Skeletal muscle tissue (tissue), 3 donors: ENCODE measurements at regions not wholly inside any gene's neighbourhood (a gene's known extent, or its start where the extent isn't known, plus 50 kb on each side); places are given as distances from the start of the nearest gene placed in this dataset.

Experiments
- H3K27ac ChIP-seq: one replicate; pipeline ENCODE4 v1.7.0; 2013; ENCODE audit warnings: mild to moderate bottlenecking, low read depth, low read length, inconsistent platforms
- H3K27me3 ChIP-seq, 3 donors: one replicate each; pipeline ENCODE4 v1.7.0; 2013; ENCODE audit warnings: low read length in 3 of 3; ENCODE audit not compliant: control insufficient read depth in 3 of 3, insufficient read depth in 3 of 3
- H3K36me3 ChIP-seq, 3 donors: one replicate each; pipeline ENCODE4 v1.7.0; 2013; ENCODE audit warnings: low read length in 3 of 3; ENCODE audit not compliant: control insufficient read depth in 3 of 3, insufficient read depth in 3 of 3
- H3K4me1 ChIP-seq, 3 donors: one replicate each; pipeline ENCODE4 v1.7.0; 2013; ENCODE audit warnings: low read length in 3 of 3, mild to moderate bottlenecking in 3 of 3; ENCODE audit not compliant: control insufficient read depth in 3 of 3, insufficient read depth in 3 of 3
- H3K4me3 ChIP-seq, 3 donors: one replicate each; pipeline ENCODE4 v1.7.0; 2013; ENCODE audit warnings: low read length in 3 of 3
- H3K9ac ChIP-seq, 3 donors: one replicate each; pipeline ENCODE4 v1.7.0; 2013; ENCODE audit warnings: low read length in 3 of 3, mild to moderate bottlenecking in 3 of 3, moderate library complexity in 2 of 3, low read depth in 1 of 3
- H3K9me3 ChIP-seq, 3 donors: one replicate each; pipeline ENCODE4 v1.7.0; 2013; ENCODE audit warnings: low read length in 3 of 3; ENCODE audit not compliant: control insufficient read depth in 3 of 3
- donor health status: Osteomylitis.

DNA sequence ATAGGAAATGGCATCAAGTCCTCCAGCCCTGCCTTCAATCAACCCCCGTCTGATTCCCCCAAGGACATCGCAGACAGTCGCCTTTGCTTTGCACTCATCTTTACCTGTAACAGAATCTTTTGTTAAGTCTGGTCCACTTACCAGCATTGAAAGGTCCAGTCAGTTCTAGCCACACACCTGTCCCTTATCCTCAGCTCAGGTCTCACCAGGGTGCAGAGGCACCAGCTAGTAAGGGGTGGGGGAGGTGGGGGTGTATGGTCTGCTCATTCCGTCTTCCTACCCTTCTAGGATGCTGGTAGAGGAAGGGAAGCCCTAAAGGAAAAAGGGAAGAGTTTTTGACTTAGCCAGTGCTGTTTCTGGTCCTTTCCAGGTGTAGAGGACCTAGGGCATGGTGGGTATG is 427.7 kb downstream of the MATN1 start:
- Histone ChIP-seq H3K27me3 (peaks cover 3 to 8% (median 3%) of the 10 kb centered on the region in 3 donors), H3K9me3 (peaks cover 0 to 3% (median 0%) of the 10 kb centered on the region in 3 donors), H3K9ac (no peak overlapping the region), H3K4me1 (no peaks in the 10 kb centered on the region), H3K36me3 (no peaks in the 10 kb centered on the region), H3K27ac (no peak overlapping the region), H3K4me3 (no peak overlapping the region)

DNA sequence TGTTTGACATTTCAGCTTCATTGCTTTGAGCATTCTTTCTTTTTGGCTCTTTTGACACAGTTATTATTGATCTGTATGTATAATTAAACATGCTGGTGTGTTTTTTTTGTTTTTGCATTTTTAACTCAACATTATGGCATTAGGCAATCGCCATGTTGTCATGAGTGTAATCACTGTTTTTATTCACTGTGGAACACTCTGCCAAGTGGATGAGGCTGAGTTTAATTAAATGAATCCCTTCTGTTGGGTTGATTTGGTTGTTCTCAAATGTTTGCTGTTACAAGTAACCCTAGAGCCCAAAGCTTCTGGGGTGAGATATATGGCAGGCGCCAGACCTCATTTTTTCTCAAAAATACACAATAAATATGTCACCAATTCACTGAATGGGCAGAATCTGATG is 428.1 kb downstream of the MATN1 start:
- Histone ChIP-seq H3K36me3 (no peaks in the 10 kb centered on the region), H3K9ac (no peak overlapping the region), H3K4me1 (no peaks in the 10 kb centered on the region), H3K27ac (no peak overlapping the region), H3K27me3 (peaks cover 3 to 8% (median 3%) of the 10 kb centered on the region in 3 donors), H3K9me3 (peaks cover 0 to 3% (median 0%) of the 10 kb centered on the region in 3 donors), H3K4me3 (no peak overlapping the region)

DNA sequence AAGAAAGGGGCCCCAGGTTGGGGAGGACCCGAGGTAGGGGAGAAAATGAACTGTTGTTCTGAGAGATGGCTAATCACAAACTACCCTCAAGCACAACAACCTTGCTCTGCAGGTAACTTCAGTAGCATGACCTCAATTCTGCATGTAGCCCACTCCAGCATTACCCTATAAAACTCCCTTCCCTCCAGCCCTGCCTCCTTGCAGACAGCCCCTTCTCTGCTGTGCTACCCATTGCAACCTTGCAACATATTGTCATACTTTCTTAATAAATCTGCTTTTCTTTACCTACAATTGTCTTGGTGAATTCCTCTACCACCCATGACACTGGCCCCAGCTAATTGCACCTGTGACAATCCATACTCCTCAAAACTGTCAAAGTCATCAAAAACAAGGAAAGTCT is 428.9 kb downstream of the MATN1 start:
- Histone ChIP-seq H3K27me3 (peaks cover under 1 to 3% (median 3%) of the 10 kb centered on the region in 3 donors), H3K9ac (no peak overlapping the region), H3K9me3 (peaks cover 0 to 3% (median 0%) of the 10 kb centered on the region in 3 donors), H3K36me3 (no peaks in the 10 kb centered on the region), H3K27ac (no peak overlapping the region), H3K4me1 (no peaks in the 10 kb centered on the region), H3K4me3 (no peak overlapping the region)

DNA sequence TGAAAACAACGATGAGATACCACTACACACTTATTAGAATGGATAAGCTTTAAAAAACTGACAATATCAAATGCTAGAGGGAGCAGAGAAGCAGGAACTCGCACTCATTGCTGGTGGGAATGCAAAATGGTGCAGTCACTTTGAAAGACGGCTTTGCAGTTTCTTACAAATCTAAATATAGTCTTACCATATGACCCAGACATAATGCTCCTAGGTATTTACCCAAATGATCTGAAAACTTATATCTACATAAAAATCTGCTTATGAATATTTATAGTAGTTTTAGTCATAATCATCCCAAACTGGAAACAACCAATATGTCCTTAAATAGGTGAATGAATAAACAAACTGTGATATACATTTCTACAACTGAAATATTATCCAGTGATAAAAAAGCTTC is 430.9 kb downstream of the MATN1 start:
- H3K9ac ChIP-seq = no peak overlapping the region
- H3K9me3 ChIP-seq = peaks cover 0 to 3% (median 0%) of the 10 kb centered on the region in 3 donors
- no peaks in the 10 kb centered on the region for H3K36me3 ChIP-seq
- H3K27ac ChIP-seq = no peak overlapping the region
- H3K27me3 ChIP-seq = peaks cover 0 to 3% (median 3%) of the 10 kb centered on the region in 3 donors
- no peak overlapping the region for H3K4me3 ChIP-seq
- no peaks in the 10 kb centered on the region for H3K4me1 ChIP-seq

DNA sequence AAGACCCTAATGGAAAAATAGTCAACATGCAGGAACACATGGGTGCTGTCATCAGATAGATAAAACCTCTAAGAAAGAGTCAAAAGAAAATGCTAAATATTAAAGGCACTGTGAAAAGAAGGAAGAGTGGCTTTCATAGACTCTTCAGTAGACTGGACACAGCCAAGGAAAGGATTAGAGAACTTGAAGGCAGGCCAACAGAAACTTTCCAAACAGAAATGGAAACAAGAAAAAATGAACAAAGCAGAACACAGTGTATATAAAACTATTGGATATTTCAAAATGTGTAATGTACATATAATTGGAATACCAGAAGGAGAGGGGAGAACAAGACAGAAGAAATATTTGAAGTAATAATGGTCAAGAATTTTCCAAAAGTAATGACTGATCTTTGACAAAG is 431.9 kb downstream of the MATN1 start:
- peaks cover 0 to 3% (median 3%) of the 10 kb centered on the region in 3 donors for H3K4me1 ChIP-seq
- no peak overlapping the region for H3K27ac ChIP-seq
- H3K27me3 ChIP-seq = peaks cover 0 to 3% (median 3%) of the 10 kb centered on the region in 3 donors
- H3K36me3 ChIP-seq = no peaks in the 10 kb centered on the region
- H3K9ac ChIP-seq = no peak overlapping the region
- no peak overlapping the region for H3K4me3 ChIP-seq
- peaks cover 0 to 3% (median 0%) of the 10 kb centered on the region in 3 donors for H3K9me3 ChIP-seq

DNA sequence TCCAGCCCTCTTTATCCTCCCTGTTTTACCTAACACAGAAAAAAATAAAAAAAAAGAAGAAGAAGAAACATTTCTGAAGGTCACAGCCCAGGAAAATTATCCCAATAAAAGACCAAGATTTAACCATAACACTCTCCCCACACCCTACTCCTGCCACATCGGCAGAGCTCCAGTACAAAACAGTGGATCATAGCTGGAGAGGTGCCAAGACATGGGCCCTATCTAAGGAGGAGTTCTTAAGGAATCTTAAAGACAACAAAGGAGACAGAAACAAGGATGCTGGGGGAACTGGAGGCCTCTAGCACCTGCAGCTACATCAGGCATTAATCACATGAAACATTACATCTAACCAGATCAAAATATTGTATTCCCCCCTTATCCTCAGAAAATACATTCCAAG is 432.8 kb downstream of the MATN1 start:
- Histone ChIP-seq H3K27ac (no peak overlapping the region), H3K36me3 (no peaks in the 10 kb centered on the region), H3K4me1 (peaks cover 0 to 3% (median 3%) of the 10 kb centered on the region in 3 donors), H3K4me3 (no peak overlapping the region), H3K27me3 (peaks cover 0 to under 1% (median 0%) of the 10 kb centered on the region in 3 donors), H3K9ac (no peak overlapping the region), H3K9me3 (peaks cover 0 to 3% (median 0%) of the 10 kb centered on the region in 3 donors)

DNA sequence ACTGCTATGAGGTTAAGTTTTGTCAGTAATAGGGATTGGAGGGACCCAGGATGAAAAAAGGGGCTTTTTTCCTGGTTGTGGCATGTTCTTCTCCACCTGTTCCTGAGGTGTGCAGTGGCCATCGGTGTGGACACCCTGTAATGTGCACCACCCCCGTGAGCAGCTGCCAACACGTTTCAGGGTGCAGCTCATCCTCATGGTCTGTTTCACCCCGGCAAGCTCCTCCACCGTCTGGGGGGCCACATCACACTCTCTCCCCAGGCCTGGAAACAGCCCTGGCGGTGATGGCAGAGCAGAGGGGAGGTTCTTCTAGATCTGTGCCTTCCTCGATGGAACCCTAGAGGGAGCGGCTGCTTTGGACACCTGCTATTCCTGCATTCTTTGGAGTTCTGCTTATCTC is 435.4 kb downstream of the MATN1 start:
- H3K4me3 ChIP-seq = no peak overlapping the region
- H3K27ac ChIP-seq = no peak overlapping the region

DNA sequence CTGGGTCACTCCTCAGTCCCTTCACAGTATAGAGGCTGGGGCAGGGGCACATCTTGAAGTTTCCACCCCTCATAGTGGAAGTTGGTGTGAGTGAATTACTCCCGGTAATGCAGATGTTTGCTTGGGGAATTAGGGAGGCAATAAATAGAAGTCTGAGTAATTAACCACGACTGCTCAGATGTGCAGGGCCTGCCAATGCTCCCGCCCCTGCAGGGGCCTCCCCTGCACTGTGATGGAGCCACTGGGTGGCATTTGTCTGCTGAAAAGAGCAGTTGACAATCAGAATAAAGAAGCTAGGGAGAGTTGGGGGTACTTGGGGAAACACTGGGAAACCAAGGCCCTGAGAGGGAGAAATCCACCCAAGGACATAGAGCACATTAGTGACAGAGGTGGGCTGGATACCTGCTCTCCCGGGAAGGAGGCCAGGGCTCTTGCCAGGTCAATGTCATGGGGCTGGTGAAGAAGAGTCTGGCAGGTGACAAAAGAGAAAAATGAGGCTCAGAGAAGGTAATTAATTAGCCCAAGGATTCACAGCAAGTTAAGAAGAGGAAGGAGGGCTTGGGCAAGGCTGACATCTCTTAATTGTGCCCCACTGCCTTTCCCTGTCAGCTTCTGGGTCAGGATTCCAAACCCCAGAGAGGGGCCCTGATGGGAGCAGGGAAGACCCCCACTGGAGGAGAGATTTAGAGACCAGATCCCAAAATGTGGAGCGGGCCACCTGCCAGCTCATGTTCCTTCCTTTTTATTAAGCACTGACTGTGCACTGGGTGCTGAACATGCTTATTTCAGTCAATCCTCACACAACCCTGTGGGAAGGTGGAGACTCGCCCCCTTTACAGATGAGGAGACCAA is 436.2 kb downstream of the MATN1 start:
- no peak overlapping the region for H3K27ac ChIP-seq
- H3K36me3 ChIP-seq = no peaks in the 10 kb centered on the region
- H3K9me3 ChIP-seq = no peaks in the 10 kb centered on the region
- H3K4me1 ChIP-seq = peaks cover 0 to 3% (median 3%) of the 10 kb centered on the region in 3 donors
- H3K9ac ChIP-seq = no peak overlapping the region
- no peaks in the 10 kb centered on the region for H3K27me3 ChIP-seq
- no peak overlapping the region for H3K4me3 ChIP-seq

More for the DNA sequence above, 435.4 kb downstream of the MATN1 start:
- no peak overlapping the region for H3K9ac ChIP-seq
- no peaks in the 10 kb centered on the region for H3K27me3 ChIP-seq
- peaks cover 0 to 3% (median 3%) of the 10 kb centered on the region in 3 donors for H3K4me1 ChIP-seq
- no peaks in the 10 kb centered on the region for H3K9me3 ChIP-seq
- H3K36me3 ChIP-seq = no peaks in the 10 kb centered on the region

DNA sequence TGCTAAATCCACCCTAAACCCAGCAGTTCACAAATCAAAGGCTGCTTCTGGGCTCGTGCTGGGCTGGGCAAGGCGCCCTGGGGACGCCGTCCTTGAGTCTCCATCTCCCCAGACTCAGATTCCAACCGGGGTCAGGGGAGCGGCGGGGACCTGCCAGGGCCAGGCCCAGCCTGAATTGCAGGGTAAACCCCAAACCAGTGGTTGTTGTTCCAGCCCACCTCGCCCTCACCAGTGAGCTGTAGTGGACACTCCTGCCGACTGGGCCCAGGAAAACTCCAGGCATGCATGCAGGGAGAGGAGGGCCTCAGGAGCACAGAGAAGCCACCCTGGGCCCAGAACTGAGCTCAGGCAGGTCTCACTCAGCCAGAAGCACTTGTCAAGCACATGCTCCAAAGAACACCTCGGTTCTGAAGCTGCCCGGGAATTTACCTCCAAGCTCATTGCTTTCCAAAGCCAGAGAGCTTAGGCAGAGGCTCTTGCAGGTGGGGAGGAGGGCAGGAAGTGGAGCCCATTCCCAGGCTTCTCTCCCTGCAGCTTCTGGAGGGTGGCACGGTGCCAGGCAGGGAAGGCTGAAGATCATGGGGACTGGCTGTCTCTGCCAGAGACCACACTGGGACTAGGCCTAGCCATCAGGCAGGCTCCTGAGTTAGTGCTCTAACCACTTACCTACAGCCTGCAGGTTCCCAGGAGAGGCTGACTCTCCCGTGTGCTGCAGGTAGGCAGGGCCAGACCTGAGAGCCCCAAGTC is 437.0 kb downstream of the MATN1 start:
- Histone ChIP-seq H3K4me3 (no peak overlapping the region), H3K27me3 (no peaks in the 10 kb centered on the region), H3K27ac (no peak overlapping the region), H3K9me3 (no peaks in the 10 kb centered on the region), H3K4me1 (peaks cover 0 to 3% (median 3%) of the 10 kb centered on the region in 3 donors), H3K9ac (no peak overlapping the region), H3K36me3 (no peaks in the 10 kb centered on the region)

DNA sequence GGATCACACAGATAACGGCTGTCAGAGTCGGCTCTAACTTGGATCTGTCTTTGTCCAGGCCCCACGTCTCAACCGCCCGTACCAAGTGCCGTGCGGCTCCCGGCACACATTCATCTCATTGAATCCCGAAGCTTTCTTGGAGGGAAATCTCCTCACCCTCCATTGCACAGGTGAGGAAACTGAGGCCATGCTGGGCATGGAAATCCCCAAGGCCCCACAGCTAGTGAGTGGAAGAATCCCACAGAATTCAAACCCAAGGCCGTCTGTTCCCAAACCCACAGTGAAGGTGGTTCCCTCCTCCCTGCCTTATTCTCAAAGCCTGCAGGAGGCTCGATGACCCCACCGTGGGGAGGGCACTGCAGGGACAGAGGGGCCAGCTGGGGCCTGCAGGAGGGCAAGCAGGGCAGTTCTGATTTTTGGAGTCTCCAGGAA is 437.9 kb downstream of the MATN1 start:
- Histone ChIP-seq H3K27ac (no peak overlapping the region), H3K9ac (no peak overlapping the region), H3K9me3 (no peaks in the 10 kb centered on the region), H3K27me3 (no peaks in the 10 kb centered on the region), H3K4me3 (no peak overlapping the region), H3K36me3 (no peaks in the 10 kb centered on the region), H3K4me1 (peaks cover 0 to 3% (median 3%) of the 10 kb centered on the region in 3 donors)
